ENCODE measurements at regions not wholly inside any gene's neighbourhood (a gene's known extent, or its start where the extent isn't known, plus 50 kb on each side); places are given as distances from the start of the nearest gene placed in this dataset.
"Not testable (repeated sequence)": the region's sequence is repeated elsewhere in the genome, so short reads cannot be mapped to it uniquely, and the experiment has no call there.

- Histone ChIP-seq H3K27ac (no peak overlapping the region), H2AFZ (ENCODE audit: low read depth) (no peak overlapping the region), H3K36me3 (ENCODE audit: insufficient read depth) (no peaks in the 10 kb centered on the region), H3K4me2 (no peak overlapping the region), H3K4me1 (ENCODE audit: low read depth, poor library complexity, severe bottlenecking) (no peaks in the 10 kb centered on the region), H4K20me1 (ENCODE audit: insufficient read depth) (no peaks in the 10 kb centered on the region), H3K9ac (no peak overlapping the region), H3K27me3 (ENCODE audit: insufficient read depth, low read depth) (no peaks in the 10 kb centered on the region), H3K4me3 (IDR thresholded peaks at IDR 0.05; ENCODE audit: insufficient read depth, low read depth, low read length) (no peak overlapping the region), H3K79me2 (ENCODE audit: insufficient read depth, low read depth) (no peaks in the 10 kb centered on the region)
- TF ChIP-seq CTCF (conservative IDR thresholded peaks at IDR 0.05; ENCODE audit: low read depth, low read length): no peak
Measured at GRCh38 chr16:22653876-22654275, 143.2 kb downstream of the NPIPB5 start.

GRCh38 chr16:22656573-22656972, 145.9 kb downstream of the NPIPB5 start:
- H3K79me2 ChIP-seq (ENCODE audit: insufficient read depth, low read depth); H3K4me2 ChIP-seq: not testable (repeated sequence)

GRCh38 chr16:22659933-22660332, 149.2 kb downstream of the NPIPB5 start:
- Histone ChIP-seq H3K27ac (no peak overlapping the region), H3K4me3 (IDR thresholded peaks at IDR 0.05; ENCODE audit: insufficient read depth, low read depth, low read length) (no peak overlapping the region), H3K4me2 (no peak overlapping the region), H4K20me1 (ENCODE audit: insufficient read depth) (no peaks in the 10 kb centered on the region), H3K9ac (no peak overlapping the region), H3K27me3 (ENCODE audit: insufficient read depth, low read depth) (no peaks in the 10 kb centered on the region), H2AFZ (ENCODE audit: low read depth) (no peak overlapping the region), H3K79me2 (ENCODE audit: insufficient read depth, low read depth) (no peaks in the 10 kb centered on the region), H3K36me3 (ENCODE audit: insufficient read depth) (no peaks in the 10 kb centered on the region), H3K4me1 (ENCODE audit: low read depth, poor library complexity, severe bottlenecking) (no peaks in the 10 kb centered on the region)
- TF ChIP-seq CTCF (conservative IDR thresholded peaks at IDR 0.05; ENCODE audit: low read depth, low read length): no peak

More at GRCh38 chr16:22656573-22656972, 145.9 kb downstream of the NPIPB5 start:
- H3K4me1 ChIP-seq (ENCODE audit: low read depth, poor library complexity, severe bottlenecking); H2AFZ ChIP-seq (ENCODE audit: low read depth); H3K9ac ChIP-seq; H3K36me3 ChIP-seq (ENCODE audit: insufficient read depth); H3K4me3 ChIP-seq (IDR thresholded peaks at IDR 0.05; ENCODE audit: insufficient read depth, low read depth, low read length); H3K27ac ChIP-seq; H4K20me1 ChIP-seq (ENCODE audit: insufficient read depth); H3K27me3 ChIP-seq (ENCODE audit: insufficient read depth, low read depth): not testable (repeated sequence)

GRCh38 chr16:22660441-22661160, 149.9 kb downstream of the NPIPB5 start:
- H3K27ac ChIP-seq: no peak overlapping the region

More at GRCh38 chr16:22660441-22661160, 149.9 kb downstream of the NPIPB5 start:
- Histone ChIP-seq H3K9ac (no peak overlapping the region), H2AFZ (ENCODE audit: low read depth) (no peak overlapping the region), H3K4me3 (IDR thresholded peaks at IDR 0.05; ENCODE audit: insufficient read depth, low read depth, low read length) (no peak overlapping the region), H4K20me1 (ENCODE audit: insufficient read depth) (no peaks in the 10 kb centered on the region), H3K36me3 (ENCODE audit: insufficient read depth) (no peaks in the 10 kb centered on the region), H3K27me3 (ENCODE audit: insufficient read depth, low read depth) (no peaks in the 10 kb centered on the region), H3K4me1 (ENCODE audit: low read depth, poor library complexity, severe bottlenecking) (no peaks in the 10 kb centered on the region), H3K79me2 (ENCODE audit: insufficient read depth, low read depth) (no peaks in the 10 kb centered on the region), H3K4me2 (no peak overlapping the region)
- TF ChIP-seq CTCF (conservative IDR thresholded peaks at IDR 0.05; ENCODE audit: low read depth, low read length): no peak

Data from KMS-11 (cell line).